Stimulated activated CD4-positive, alpha-beta T cell treated with anti-CD3 and anti-CD28 coated beads, Interleukin-2, amount 100 ng/mL, for 24 hours (primary cell): ENCODE measurements at regions not wholly inside any gene's neighbourhood (a gene's known extent, or its start where the extent isn't known, plus 50 kb on each side); places are given as distances from the start of the nearest gene placed in this dataset.
"Not testable (repeated sequence)": the region's sequence is repeated elsewhere in the genome, so short reads cannot be mapped to it uniquely, and the experiment has no call there.

ENCODE experiments used
- DNase-seq, 2 donors: peaks; one replicate each; pipeline ENCODE4 v3.0.0-alpha.2; 2020

DNA sequence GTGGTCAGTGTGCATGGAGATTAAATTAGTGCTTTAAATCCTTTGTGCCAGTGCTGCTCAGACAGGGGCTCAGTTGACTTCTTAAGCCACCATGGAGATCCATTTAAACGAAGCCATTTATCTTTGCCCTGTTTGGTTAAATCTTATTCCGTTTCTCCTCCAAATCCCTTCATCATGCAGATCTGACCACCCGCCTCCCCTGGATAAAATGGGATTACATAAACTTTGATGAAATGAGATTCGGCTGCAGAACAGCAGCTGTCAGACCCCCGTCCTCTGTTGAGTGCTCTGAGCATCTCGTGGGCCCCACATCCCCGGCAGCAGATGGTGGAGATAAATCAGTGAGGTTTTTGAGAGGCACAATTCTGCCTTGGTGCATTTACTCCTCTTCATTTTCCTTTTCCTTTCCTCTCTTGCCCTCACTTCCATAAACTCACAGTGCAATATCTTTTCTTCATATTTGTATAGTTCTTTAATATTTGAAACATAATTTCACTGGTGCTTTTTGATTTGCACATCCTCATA, 84.4 kb upstream of the TWIST2 start:
- no peak for DNase-seq

- DNase-seq: no peak
Observed at GRCh38 chr2:238765590-238765989, 82.3 kb upstream of the TWIST2 start.

- no peak for DNase-seq
Observed at GRCh38 chr2:238771218-238771617, 76.7 kb upstream of the TWIST2 start.

DNA sequence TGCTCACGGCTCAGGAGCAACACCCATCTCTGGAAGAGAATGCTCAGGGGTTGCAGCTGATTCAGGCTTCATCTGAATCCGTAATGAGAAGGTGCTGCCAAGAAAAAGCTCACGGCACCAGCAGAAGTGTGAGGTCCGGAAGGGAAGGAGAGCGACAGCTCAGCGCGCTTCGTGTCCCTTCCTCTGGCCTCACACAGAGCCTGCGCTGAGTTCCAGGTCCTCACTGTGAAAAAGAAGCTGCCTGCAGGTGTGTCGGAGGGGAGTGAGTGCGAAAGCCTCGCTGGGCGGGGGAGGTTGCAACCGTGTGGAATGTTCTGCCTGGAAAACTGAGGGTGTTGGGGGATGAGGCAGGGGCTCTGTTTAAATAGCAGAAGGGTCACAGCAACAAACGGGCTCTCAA, 76.2 kb upstream of the TWIST2 start:
- no peak for DNase-seq

- DNase-seq: no peak
Observed at GRCh38 chr2:238772635-238773297, 75.1 kb upstream of the TWIST2 start.

GRCh38 chr2:238773472-238773871, 74.4 kb upstream of the TWIST2 start:
- DNase-seq: no peak

DNA sequence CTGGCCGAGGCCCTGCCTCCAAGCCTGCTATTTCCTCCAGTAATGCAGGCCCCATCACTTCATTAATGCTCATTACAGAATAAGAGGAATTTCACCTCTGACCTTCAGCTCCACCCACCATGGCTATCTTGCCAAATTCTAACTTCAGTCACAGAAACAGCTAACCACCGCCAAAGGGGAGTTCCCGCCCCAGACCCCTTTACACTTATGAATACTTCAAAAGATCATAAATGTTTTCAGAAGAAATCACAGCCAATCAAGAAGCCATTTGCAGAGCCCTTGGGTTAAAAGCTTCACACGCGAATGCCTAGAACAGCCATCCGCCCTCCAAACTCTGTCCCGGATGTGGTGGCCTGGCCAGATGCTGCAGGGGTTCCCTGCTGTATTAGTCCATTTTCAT, 73.8 kb upstream of the TWIST2 start:
- no peak for DNase-seq

DNA sequence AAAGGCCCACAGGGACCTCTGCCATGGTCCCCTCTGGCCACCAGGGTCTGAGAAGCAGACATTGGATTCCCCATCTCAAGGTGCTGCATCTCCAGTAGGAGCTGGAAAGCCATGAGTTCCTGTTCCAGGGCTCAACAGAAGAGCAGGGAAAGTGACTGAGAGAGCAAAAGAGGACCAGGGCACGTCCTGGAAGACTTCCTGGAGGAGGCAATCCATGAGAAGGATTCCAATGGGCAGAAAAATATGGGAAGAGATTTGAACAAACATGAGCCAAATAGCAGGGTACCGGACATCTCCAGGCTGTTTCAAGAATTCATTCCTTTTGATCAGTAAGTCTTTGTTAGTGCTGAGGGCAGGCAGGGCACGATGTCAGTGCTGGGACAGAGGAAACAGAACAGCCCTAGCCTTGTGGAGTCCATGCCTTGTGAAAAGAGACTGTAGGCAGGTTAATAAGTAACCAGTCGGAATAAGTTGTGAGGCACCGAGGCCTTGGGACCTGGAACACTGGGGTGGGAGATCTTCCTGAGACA, 72.8 kb upstream of the TWIST2 start:
- DNase-seq: no peak

DNA sequence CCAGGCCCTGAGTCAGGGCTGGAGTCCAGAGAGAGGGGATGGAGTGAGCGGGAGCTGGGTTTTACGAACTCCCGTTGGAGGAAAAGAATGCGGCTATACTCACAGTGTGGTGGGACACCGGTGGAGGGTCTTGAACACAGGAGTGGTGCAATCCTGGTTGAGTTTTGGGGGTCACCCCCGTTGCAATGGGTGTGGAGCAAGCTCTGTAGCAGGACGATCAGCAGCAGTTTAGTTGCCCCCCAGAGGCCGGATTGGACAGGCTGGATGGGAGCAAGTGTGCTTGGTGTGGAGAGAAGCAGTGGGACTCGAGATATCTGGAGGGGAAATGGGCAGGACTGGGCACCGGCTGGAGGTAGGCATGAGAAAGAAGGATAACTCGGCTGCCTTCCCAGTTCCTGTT, 72.3 kb upstream of the TWIST2 start:
- DNase-seq: no peak

- no peak for DNase-seq
Observed at GRCh38 chr2:238776003-238776760, 71.7 kb upstream of the TWIST2 start.

DNA sequence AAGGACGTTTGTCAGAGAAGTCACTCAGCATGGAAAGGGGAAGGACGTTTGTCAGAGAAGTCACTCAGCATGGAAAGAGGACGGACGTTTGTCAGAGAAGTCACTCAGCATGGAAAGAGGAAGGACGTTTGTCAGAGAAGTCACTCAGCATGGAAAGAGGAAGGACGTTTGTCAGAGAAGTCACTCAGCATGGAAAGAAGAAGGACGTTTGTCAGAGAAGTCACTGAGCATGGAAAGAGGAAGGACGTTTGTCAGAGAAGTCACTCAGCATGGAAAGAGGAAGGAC, 71.2 kb upstream of the TWIST2 start:
- DNase-seq: not testable (repeated sequence)

GRCh38 chr2:238777369-238778067, 70.4 kb upstream of the TWIST2 start:
- DNase-seq: no peak

GRCh38 chr2:238784671-238785527, 63.0 kb upstream of the TWIST2 start:
- DNase-seq: peak; percentile 68 to 70

DNA sequence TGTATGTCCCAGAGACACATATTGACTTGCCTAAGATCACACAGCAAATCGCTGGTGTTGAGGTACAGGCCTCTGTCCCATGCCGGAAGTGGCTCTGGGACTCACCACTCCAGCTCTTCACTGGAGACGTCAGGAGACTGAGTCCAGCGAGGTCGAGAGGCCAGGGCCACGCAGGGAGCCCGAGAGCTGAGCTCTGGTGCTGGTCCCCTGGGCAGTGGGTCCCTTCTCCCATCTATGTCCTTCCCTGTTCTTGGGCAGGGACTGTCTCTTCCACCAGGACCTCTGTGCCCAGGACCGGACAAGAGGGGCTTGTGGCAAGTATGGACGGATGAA, 62.4 kb upstream of the TWIST2 start:
- DNase-seq: no peak

DNA sequence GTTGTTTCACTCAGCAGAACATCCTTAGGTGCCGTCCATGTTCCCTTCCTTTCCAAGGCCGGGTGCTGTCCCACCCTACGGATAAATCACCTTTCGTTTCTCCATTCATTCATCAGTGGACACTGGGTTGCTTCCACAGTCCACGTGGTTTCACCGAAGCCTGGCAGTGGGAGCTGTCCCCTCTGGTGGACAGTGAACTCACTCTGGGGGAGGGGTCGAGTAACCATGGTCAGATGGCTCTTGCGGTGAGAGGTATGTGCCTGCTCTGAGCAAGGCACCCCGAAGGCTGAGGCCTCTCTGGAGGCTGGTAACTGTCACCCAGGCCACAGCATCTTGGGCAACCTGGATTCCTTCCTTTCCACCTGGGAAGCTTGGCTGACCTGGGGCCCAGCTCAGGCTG, 61.5 kb upstream of the TWIST2 start:
- DNase-seq: no peak

DNA sequence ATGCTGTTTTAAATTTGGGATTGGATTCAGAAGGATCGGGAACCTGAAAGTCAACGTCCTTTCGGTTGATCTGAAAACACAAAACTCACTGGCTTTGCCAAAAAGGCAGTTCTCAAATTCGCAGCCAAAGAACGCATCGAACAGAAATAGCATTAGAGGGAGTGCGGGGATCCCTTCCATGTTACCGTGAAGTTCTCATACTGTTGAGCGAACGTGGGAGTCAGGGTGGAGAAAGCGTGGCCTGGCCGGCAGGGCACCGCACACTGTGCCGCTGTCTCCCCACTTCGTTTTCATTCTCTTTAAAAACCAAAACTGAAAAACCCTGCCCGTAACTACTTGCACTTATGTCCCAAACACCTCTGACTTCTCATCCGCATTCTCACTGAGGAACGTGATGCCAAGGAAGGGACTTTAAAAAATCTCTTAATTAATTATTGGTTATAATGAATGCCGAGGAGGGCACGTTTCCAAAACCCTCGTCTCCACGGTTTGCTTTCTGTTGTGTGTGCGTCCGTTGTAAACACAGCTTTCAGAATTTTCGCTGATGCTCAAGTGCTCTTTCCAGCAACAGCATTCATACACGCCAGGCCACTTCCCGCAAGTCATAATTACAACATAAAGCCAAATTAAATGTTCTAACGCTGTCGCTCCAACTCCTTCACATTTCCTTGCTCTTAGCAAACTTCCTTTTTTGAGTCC, 60.9 kb upstream of the TWIST2 start:
- DNase-seq: no peak

DNA sequence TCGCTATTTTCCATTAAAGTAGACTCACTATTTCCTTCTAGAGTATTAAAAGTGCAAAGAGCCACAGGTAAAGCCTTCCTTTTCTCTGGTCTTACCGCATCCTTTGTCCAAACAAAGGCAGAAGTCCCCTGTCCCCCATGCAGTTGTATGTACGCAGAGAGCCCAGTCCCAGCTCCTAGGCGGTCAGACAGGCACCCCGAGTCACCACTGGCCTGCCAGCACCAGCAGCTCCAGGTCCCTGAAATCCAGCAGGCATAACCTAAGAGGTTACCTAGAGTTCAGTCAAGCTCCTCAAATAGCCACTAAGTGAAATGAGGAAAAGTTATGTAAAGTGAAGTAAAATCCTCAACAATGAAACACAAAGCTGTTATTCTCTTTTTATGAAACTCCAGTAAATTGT, 60.4 kb upstream of the TWIST2 start:
- no peak for DNase-seq

- DNase-seq: no peak
Observed at GRCh38 chr2:238789317-238789806, 58.5 kb upstream of the TWIST2 start.

GRCh38 chr2:238790126-238790832, 57.6 kb upstream of the TWIST2 start:
- DNase-seq: no peak

GRCh38 chr2:238790833-238791230, 57.1 kb upstream of the TWIST2 start:
- no peak for DNase-seq

- no peak for DNase-seq
Observed at GRCh38 chr2:238791354-238791753, 56.5 kb upstream of the TWIST2 start.
